Inflammatory macrophage treated with lipopolysaccharide for 1 hour (primary cell): ENCODE measurements at regions not wholly inside any gene's neighbourhood (a gene's known extent, or its start where the extent isn't known, plus 50 kb on each side); places are given as distances from the start of the nearest gene placed in this dataset.

Experiments
- DNase-seq, 2 donors: peaks; one replicate each; pipeline ENCODE4 v3.0.0-alpha.2; 2020 to 2022

- no peak for DNase-seq
These were observed 176.2 kb upstream of the NOVA1 start for GRCh38 chr14:26773906-26774593.

DNA sequence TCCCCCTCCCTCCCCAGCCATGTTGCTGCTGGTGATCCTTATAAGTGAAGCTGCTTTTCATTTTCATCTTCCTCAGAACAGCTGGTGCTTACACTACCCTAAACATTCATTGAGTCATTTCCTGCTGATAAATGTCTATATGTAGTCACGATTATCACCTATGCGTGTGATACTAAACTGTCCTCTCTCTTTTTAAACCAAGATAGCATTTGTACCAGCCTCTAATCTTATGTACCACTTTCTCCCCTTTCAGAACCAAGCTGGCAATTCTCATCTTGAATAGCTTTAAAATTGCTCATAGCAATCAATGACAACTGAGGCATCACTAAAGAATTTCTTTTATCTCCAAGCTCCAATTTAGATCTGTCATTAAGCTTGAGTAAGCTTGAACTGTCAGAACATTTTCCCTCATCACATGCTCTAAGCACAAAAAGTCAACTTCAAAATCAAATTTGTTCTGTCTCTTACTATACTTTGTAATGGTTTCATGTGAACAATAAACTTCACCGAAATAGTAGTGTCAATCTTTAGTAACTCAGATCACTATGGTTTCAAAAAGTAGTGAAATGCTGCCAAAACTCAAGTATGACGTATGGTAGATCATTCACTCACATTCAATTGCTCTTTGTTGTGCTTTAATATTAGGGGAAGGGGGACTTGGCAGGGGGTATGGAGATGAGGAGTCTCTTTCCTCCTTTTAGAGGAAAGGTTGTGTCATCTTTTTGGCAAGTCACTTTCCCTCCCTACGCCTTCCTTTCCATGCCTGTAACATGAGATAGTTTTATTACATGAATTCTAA is 178.1 kb upstream of the NOVA1 start:
- no peak for DNase-seq

DNA sequence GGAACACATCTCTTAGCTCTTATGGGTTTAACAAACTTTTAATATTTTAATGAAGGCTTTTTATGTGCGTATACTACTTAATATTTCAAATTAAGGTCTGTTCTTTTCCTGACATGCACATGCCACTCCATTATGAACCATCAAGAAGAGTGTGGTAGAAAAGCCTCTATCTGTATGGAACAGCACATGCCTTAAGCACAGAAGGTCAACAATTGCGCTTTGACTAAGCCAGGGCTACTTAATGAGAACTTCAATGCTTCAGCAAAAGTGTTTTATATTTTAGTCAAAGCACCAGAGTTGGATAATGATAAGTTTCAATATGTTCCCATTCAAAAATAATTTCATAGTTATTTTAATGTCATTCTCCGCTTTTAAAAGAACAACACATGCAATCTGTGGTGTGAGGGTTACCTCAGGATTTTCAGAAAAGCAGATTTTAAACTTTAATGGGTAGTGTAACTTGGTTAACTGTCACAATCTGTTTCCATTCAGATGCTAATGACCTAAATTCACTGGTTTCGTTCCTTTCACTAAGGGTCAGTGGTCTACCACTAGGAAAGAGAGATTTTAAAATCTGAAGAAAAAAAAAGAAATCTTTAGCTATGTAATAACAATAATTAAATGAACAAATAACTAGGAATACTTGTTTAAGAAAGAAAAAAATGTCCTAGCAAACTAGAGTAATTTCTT is 193.4 kb upstream of the NOVA1 start:
- DNase-seq, result no peak

DNA sequence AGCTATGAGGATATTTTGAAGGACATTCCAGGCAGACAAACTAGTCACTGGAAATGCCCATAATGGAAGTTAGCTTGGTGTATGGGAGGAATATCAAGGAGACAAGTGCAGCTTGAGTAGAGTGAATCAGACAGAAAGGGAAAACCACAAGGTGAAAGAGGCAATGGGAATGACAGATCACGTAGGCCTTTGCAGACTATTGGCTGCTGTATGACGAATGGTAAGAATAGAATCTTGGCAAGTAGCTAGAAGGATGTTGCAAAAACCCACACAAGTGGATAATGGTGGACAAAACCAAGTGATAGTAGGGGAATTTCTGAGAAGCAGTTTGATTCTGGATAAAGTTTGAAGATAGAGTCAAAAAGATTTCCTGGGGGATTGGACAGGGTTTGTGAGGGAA is 196.9 kb upstream of the NOVA1 start:
- DNase-seq, result no peak

- DNase-seq, result no peak
These were observed 210.6 kb upstream of the NOVA1 start for GRCh38 chr14:26808407-26808806.

DNA sequence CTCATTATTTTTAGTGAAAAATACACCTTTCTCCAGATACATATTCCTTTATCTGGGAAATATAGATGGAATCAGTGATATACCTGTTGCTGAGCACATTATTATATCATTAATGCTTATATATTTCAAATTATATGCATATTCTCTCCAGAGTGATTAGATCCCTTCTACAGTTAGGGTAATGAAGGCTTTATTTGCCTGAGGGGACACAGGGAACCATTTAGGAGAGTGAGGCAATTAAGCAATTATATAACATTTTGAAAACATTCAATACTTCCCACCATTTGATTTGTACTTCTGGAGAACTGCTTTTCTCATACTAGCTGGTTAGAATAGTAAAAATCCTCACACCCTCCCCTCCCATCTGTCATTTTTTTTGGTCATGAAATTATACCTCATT is 212.8 kb upstream of the NOVA1 start:
- no peak for DNase-seq

GRCh38 chr14:26811756-26812305 is 214.0 kb upstream of the NOVA1 start:
- DNase-seq, result no peak

GRCh38 chr14:26820138-26820537 is 222.3 kb upstream of the NOVA1 start:
- DNase-seq, result no peak

DNA sequence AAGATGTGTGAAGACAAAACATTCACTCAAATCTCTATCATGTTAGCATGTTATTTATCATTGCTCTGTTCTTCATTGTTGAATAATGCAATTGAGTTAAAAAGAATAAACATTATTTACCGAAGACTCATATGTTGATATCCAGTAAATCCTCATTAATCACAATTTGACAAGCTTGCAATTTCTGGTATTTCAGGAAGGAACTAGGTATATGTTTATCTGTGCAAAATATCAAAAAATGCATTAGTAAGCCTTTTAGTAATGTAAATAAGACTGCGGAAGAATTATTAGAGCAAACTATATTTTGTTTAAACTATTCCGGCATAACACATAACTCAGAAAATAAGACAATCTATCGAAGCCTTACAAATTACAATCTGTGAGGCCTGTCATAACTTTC is 222.7 kb upstream of the NOVA1 start:
- DNase-seq, result no peak

DNA sequence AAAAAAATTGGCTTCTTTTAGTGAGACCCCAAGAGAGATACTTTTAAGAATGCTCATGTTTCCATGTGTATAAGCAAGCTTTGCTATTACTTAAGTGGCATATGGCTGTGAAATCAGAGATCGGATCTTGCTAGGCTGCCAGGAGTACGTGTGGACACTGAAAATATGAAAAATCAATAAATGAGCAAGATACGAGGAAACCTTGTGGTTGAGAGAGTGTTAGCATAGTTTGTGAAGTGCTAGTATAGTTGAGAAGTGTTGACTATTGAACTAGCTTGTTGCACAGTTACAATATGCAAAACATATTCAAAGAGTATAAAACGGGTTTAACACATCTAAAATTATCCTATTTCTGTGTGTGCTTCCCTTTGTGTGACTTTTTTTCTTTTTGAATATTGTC is 230.9 kb upstream of the NOVA1 start:
- no peak for DNase-seq

- DNase-seq, result no peak
These were observed 235.9 kb upstream of the NOVA1 start for GRCh38 chr14:26833621-26834176.

DNA sequence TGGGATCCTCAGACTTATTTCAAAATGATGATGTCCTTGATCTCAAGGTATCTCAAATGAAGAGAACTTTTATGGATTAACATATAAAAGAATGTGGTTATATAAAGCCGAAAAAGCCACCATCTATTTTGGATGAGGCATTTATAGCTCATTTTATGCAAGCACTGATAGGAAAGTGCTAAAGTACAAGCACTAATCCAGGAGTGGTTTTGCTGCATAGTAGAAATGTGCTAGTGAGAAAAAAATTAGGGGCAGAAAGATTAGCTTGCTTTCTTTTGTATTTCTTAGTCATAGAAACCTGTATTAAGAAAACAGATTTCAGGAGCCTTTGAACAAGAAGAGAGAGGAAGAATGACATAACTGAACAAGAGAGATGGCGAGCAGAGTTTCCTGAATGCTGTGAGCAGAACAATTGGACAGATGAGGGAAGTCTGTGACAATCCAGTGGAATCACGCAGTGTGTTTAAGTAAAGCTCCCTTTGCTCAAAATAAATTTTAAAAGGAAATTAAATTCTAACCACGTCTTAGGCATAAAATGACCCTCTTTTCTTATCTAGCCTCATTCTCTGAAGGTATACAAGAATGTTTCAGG is 238.2 kb upstream of the NOVA1 start:
- DNase-seq, result no peak

- no peak for DNase-seq
These were observed 241.6 kb upstream of the NOVA1 start for GRCh38 chr14:26839481-26839880.

- DNase-seq, result no peak
These were observed 243.5 kb upstream of the NOVA1 start for GRCh38 chr14:26841326-26841725.

GRCh38 chr14:26841920-26842741 is 244.3 kb upstream of the NOVA1 start:
- no peak for DNase-seq

- no peak for DNase-seq
These were observed 247.5 kb upstream of the NOVA1 start for GRCh38 chr14:26845151-26845818.

DNA sequence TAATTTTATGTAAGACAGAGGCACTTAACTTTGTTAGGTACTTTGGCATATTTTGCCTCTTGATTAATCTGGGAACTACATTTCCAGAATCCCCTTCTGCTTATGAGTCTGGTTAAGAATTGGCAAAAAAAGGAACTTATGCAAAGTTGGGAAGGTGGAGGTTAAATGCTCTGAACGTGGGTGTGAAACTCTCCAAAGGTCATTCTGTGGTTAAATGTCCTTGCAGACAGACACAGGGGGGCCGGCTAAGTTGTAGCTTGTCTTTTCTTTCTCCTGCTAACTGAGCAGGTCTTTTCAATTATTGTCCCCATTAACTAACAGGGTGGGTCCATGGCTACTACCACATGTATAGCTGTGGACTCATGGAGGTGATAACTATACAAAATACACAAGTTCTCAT is 248.6 kb upstream of the NOVA1 start:
- no peak for DNase-seq

DNA sequence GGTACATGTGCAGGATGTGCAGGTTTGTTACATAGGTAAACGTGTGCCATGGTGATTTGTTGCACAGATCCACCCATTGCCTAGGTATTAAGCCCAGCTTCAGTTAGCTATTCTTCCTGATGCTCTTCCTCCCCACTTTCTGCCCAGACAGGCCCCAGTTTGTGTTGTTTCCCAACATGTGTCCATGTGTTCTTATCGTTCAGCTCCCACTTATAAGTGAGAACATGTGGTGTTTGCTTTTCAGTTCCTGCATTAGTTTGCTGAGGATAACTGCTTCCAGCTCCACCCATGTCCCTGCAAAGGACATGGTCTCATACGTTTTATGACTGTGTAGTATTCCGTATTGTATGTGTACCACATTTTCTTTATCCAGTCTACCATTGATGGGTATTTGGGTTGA is 251.7 kb upstream of the NOVA1 start:
- DNase-seq, result no peak

DNA sequence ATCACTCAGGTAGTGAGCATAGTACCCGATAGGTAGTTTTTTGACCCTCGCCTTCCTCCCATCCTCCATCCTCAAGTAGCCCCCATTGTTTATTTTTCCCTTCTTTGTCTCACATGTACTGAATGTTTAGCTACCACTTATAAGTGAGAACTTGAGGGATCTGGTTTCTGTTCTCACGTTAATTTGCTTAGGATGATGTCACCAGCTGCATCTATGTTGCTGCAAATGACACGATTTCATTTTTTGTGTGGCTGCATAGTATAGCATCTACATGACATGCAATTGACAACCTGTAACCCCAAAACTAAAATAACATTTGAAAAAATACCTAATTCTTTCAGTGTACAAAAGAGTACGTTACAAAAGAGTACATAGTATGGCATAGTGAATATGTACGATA is 254.0 kb upstream of the NOVA1 start:
- no peak for DNase-seq

DNA sequence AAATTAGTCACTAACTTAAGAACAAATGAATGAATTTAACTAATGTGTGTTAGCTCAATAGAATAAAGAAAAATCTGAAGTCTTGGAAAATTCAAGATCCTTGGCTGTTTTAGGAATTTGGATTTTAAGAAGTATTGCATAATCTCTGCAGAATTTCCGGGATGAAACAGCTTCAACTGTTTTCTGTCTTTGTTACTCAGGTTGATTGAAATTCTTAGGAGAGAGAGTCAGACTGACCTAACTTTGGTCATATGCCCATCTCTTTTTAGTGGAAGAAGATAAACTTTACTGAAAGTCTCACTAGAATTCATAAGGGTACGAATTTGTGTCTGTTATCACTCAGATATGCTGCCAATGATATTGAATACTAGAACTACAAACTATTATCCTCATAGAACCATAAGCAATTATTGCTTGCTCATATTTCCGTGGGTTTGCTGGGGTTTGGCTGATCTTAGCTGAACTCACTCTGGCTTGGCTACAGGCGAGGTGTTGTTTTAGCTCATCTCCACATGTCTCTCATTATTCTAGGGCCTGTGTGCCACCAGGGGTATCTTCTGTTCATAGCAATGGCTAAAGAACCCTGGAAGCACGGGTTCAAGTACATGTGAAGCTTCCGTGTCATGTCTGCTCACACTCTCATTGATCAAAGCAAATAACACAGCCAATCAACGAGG is 257.4 kb upstream of the NOVA1 start:
- no peak for DNase-seq
